Upper lobe of left lung (tissue), 6 donors: ENCODE measurements at regions not wholly inside any gene's neighbourhood (a gene's known extent, or its start where the extent isn't known, plus 50 kb on each side); places are given as distances from the start of the nearest gene placed in this dataset.
A peak's percentile ranks its signal among the peaks of the same experiment; 100 is the strongest.
"Not testable (repeated sequence)": the region's sequence is repeated elsewhere in the genome, so short reads cannot be mapped to it uniquely, and the experiment has no call there.

Experiments used
- ATAC-seq, 2 donors: fragments of 200-7000 bp; cut with Tn5 transposase; one replicate each; pipeline ENCODE4 v1.9.1; 2022; ENCODE audit warnings: mild to moderate bottlenecking in 2 of 2, moderate library complexity in 2 of 2; ENCODE audit not compliant: low FRiP score in 2 of 2
- DNase-seq, 2 donors: peaks; one replicate each; pipeline ENCODE4 v3.0.0-alpha.2; 2019 to 2020
- H3K27ac ChIP-seq, 4 donors: fragments of 200-600 bp; sonication (generic); one replicate each; pipeline ENCODE4 v1.5.1; 2016 to 2019
- H3K27me3 ChIP-seq, 4 donors: fragments of 200-600 bp; sonication (generic); one replicate each; pipeline ENCODE4 v1.5.1; 2017 to 2019
- H3K36me3 ChIP-seq, 4 donors: fragments of 200-600 bp; sonication (generic); one replicate each; pipeline ENCODE4 v1.5.1; 2016 to 2019
- H3K4me1 ChIP-seq, 4 donors: fragments of 200-600 bp; sonication (generic); one replicate each; pipeline ENCODE4 v1.5.1; 2018 to 2019
- H3K4me3 ChIP-seq, 4 donors: fragments of 200-600 bp; sonication (generic); one replicate each; pipeline ENCODE4 v1.5.1; 2017 to 2019; ENCODE audit warnings: mild to moderate bottlenecking in 2 of 4, moderate library complexity in 1 of 4
- H3K9me3 ChIP-seq, 4 donors: fragments of 200-600 bp; sonication (generic); one replicate each; pipeline ENCODE4 v1.5.1; 2018 to 2019
- WGBS, 2 donors: methylation state at CpG; one replicate each; pipeline ENCODE4 v1.1.5; 2017 to 2018; 5-methylcytosine and 5-hydroxymethylcytosine counted together
- donor health status: DM: no; HTN: no; CAD: no; lungs with moderate emphysema.
- donor health status: DM: no; HTN: yes; CAD: no; lungs with severe emphysema.

DNA sequence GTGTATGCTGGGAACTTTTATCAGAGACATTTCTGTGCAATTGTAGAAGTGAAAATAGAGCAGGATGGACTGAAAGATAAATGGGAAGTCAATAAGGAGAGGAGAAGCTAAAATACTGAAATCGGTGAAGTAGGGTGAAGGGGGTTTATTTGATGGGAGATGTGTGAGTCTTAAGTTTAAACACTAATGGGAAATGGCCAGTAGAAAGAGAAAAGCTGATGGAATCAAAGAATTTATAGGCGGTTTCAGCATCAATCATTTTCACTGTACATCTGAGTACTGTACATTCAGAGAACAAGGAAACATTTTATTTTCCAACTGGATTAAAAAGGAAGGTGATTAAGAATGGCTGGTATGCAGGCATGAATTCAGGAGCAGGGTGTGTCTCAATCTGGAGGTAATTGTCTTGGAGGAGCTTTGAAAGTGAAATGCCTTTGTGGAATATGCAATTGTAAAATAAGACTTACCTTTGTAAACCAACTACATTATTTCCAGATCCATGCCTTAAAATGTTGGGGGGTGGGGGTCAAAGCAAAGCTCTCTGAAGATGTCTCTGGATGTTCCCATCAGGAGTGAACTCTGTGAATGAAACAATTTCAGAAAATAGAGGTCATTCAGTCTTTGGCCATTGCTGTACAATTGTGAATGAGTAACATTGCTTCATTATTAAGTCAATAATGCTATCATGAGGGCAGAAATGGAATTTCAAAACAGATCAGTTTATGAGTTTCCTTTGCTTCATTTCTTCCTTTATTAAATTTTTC is 156.4 kb downstream of the SPATA31A6 start:
- H3K4me1 ChIP-seq, H3K4me3 ChIP-seq, H3K36me3 ChIP-seq, ATAC-seq, H3K9me3 ChIP-seq, H3K27me3 ChIP-seq, DNase-seq, H3K27ac ChIP-seq: not testable (repeated sequence)
- WGBS, 2 donors, result 84 to 87% methylated on average over 2 of the region's 2 CpGs

DNA sequence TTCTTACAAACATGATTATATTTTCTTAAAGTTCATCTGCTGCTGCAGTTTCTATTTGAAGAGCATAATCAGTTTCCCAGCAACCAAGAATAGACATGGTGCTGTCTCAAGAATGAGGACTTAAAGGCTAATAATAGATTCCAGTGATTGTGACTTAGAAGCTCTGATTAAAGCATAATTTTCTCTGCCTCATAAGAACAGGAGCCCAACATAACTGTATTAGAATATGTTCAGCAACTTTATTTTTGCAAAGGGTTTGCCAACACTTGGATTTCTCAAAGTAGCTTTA is 156.9 kb downstream of the SPATA31A6 start:
- H3K27me3 ChIP-seq, DNase-seq, ATAC-seq, H3K9me3 ChIP-seq, H3K36me3 ChIP-seq, H3K4me1 ChIP-seq, H3K4me3 ChIP-seq, H3K27ac ChIP-seq: not testable (repeated sequence)

DNA sequence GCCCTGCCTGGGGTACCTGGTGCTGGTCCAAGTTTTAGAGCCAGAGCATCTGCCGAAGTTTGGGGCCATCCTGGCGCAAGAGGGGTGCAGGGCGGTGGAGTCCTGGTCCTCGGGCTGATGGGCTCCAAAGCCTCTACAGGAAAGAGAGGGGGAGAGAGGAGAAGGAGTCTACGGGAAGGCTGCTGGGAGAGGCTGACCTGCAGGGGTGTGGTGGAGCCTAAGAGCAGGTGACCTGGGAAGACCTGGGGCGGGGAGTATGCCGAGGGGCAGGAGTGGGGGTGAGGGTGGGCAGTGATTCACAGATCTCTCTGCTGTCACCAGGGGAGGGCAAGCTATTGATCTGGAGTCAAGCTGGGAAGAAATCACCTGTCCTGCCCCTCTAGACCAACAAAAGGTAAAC is 158.4 kb downstream of the SPATA31A6 start:
- peak in 1 of 2 donors; percentile 17 for DNase-seq
- not testable (repeated sequence) for H3K27me3 ChIP-seq, H3K4me1 ChIP-seq, H3K36me3 ChIP-seq, H3K4me3 ChIP-seq, H3K9me3 ChIP-seq, H3K27ac ChIP-seq
- peak in 1 of 2 donors; percentile 35 for ATAC-seq
- 78 to 81% methylated on average over 7 of the region's 7 CpGs for WGBS, 2 donors

DNA sequence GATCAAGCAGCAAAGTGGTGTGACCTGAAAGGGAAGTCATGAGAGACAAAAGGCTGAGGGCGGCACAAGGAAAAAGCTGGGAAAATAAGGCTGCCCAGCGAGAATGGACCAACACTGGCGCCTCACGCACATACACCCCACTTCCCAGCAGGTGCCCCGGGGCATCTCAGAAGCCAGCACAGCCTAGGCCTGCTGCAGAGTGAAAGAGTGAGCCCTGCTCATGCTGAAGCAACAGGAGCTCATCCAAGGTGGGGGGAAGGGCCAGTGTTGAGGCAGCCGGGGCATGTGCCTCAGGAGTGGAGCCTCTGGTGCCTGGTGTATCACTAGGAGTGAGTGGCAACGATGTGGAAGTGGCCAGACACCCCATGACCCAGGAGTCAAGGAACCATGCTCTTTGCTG is 158.8 kb downstream of the SPATA31A6 start:
- DNase-seq (peak in 1 of 2 donors; percentile 20), ATAC-seq (peak; percentile 40 to 62)
- not testable (repeated sequence) for H3K36me3 ChIP-seq, H3K9me3 ChIP-seq, H3K4me1 ChIP-seq, H3K27ac ChIP-seq, H3K27me3 ChIP-seq, H3K4me3 ChIP-seq
- WGBS, 2 donors, result 78 to 83% methylated on average over 1 to 5 of the region's 7 CpGs

DNA sequence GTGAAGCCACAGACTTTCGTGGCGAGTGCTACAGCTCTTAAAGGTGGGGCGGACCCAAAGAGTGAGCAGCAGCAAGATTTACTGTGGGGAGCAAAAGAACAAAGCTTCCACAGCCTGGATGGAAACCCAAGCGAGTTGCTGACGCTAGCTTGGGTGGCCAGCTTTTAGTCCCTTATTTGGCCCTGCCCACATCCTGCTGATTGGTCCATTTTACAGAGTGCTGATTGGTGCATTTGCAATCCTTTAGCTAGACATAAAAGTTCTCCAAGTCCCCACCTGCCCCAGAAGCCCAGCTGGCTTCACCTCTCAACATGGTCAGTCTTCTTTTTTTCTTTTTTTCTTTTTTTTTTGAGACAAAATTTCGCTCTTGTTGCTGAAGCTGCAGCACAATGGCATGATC is 161.0 kb downstream of the SPATA31A6 start:
- H3K36me3 ChIP-seq, H3K27me3 ChIP-seq, H3K4me3 ChIP-seq, H3K9me3 ChIP-seq, H3K27ac ChIP-seq, DNase-seq, H3K4me1 ChIP-seq, ATAC-seq: not testable (repeated sequence)
- 94 to 96% methylated on average over 6 of the region's 6 CpGs for WGBS, 2 donors

DNA sequence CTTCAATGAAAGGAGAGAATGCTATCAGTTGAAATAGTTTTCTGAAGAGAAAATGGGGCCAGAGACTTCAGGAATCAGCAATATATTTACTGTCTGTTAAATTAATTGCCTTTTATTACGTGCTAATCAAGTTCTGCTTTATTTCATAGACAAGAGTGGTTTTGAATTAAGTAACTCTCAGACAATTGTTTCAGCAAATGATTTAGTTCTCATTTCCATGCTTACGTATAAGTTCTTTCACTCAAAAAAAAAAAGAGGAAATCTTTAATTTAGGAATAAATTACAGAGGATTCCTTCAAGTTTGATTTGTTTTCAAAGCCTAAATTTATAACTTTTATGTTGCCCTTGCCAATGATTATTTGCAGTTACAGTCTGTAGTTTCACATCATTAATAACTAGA is 163.5 kb downstream of the SPATA31A6 start:
- H3K27me3 ChIP-seq, DNase-seq, H3K4me1 ChIP-seq, H3K36me3 ChIP-seq, ATAC-seq, H3K4me3 ChIP-seq, H3K9me3 ChIP-seq, H3K27ac ChIP-seq: not testable (repeated sequence)
- no CpG with 5 or more reads among the region's 2 CpGs for WGBS, 2 donors

DNA sequence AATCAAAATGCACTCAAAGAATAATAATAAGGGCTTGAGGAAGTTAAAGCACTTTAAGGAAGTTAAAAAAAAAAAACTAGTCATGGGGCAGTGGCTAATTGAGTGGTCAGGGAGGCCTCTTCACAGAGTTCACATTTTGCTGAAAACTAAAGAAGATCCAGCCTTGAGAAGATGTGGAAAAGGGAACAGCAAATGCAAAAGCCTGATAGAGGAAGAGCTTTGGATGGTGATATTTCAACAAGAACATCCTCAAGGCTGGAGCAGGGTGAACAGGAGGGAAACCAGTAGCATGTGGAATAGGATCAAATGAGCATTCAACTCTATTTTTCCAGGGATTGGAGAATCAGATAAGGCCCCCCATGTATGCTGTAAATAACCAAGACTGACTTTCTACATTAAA is 165.7 kb downstream of the SPATA31A6 start:
- not testable (repeated sequence) for H3K27me3 ChIP-seq

DNA sequence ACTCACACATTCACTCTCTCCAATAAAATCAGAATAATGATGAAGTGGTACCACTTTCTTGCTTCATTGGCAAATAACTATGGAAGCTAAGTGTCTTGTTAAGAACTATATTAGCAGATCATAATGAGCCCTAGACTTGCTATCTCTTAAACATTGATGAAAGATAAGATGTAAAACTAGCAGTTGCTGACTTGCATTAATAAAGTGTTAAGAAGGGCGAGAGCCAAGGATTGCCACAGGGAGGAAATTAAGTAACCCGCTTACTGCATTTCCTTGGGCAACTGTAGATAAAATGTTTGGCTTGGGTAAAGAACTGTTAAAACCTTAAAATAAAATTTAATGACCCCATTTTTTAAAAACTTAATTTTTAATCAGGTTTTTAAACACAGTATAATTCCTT is 167.0 kb downstream of the SPATA31A6 start:
- ATAC-seq, result peak in 1 of 2 donors; percentile 55
- not testable (repeated sequence) for H3K9me3 ChIP-seq, H3K27me3 ChIP-seq, H3K4me3 ChIP-seq, H3K27ac ChIP-seq, DNase-seq, H3K36me3 ChIP-seq, H3K4me1 ChIP-seq
- no CpG with 5 or more reads among the region's 2 CpGs for WGBS, 2 donors

More for the DNA sequence above, 165.7 kb downstream of the SPATA31A6 start:
- not testable (repeated sequence) for H3K4me3 ChIP-seq, DNase-seq, H3K4me1 ChIP-seq, H3K36me3 ChIP-seq, H3K27ac ChIP-seq, H3K9me3 ChIP-seq
- ATAC-seq, result peak in 1 of 2 donors; percentile 57

DNA sequence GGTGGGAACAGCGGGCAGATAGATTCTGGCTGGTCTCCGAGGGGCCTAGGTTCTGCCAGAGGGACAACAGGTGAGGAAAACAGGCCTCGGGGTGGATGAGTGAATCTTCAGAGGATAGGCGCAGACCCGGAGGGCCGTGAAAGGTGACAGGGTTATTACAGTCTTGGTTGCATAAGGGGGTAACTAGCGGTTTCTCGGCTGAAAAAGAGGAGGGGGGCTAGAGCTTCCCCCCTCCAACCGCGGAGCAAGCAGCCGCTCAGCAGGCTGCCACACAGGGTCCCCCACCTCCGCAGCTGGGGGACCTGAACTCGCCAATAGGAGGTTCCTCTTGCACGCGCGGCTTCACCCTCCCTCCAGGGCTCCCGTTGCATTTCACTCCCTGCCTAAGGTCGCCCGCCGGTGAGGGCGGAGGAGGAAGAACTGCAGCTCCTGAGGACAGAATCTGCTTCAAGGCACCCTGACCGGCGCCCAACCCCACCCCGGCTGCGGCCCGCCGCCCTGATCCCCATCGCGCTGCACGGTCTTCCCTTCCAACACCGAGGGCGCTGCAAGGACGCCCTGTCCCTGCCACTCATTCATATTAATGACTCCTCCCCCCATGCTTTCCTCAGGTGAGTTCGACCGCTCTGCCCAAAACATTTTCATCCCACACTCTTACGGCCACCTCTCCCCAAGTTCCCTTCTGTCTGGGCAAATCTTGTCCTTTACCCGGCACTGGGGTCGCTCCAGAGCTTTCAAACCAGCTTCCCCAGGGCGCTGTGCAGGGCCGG is 174.3 kb downstream of the SPATA31A6 start:
- H3K4me3 ChIP-seq, ATAC-seq, H3K36me3 ChIP-seq, H3K27ac ChIP-seq, H3K4me1 ChIP-seq, H3K27me3 ChIP-seq, H3K9me3 ChIP-seq: not testable (repeated sequence)
- 29 to 30% methylated on average over 23 to 26 of the region's 40 CpGs for WGBS, 2 donors
- peak in 1 of 2 donors; percentile 53 for DNase-seq

DNA sequence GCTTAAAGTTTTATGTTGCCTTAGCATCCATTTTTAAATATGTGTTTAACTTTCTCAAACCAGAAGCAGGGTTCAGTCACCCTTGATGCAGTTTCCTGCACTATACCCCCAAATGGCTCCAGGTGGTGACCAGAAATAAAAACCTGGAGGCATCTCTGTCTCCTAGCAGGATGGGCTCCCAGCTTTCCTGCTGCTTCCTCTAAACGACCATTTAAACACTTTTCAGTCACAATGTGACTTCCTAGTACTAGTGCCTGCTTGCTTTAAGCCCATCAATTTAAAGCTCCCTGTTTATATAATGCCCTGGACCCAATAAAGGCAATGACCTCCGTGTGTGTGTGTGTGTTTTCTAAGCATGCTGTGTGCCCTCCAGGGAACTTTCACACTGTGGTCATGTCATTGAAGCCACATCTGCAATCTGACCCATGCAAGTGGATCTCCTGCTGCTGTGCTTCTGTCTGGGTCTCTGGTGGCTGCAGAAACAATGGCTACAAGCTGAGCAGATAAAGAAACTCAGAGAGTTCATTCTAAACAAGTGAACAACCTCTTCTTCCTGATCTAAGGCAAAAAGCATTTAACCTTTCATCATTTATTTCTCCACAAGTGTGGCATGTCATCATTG is 175.3 kb downstream of the SPATA31A6 start:
- peak in 1 of 2 donors; percentile 35 for ATAC-seq
- H3K4me1 ChIP-seq, H3K27ac ChIP-seq, H3K9me3 ChIP-seq, H3K36me3 ChIP-seq, H3K4me3 ChIP-seq, H3K27me3 ChIP-seq, DNase-seq: not testable (repeated sequence)
- 2 to 6% methylated on average over 2 of the region's 2 CpGs for WGBS, 2 donors

DNA sequence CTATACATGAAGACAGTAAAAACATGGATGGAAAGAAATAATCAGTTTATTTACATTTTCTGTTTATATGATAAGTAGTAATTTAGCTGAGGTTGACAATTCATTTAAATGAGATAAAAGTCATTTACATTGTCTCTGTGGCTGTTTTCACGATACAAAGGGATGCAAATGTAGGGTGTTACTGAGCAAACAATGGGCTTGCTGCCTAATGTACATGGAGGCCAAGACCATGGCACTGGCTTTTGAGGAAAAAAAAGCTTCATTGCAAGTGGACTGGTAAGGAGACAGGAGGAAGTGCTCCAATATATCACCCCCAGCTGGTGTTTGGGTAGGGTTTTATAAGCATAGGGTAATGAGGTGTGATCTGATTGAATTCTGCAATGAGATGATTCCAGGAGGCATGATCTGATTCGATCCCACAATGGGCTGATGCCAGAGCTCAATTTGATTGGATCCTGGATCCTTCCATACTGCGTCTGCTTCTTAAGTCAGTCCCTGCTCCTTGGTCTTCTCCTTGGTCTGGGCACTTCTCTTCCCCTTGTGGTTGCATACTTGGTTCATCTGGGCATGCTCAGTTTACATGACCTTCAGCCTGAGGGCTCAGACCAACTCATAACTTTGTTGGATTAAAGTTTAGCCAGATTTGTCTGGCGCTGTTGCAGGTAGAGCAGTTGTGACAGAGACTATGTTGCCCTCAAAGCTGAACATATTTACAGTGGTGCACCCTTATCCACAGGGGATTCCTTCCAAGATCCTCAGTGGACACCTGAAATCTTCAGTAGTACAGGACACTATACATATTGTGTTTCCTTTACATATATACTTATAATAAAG is 181.2 kb downstream of the SPATA31A6 start:
- H3K4me1 ChIP-seq, H3K27ac ChIP-seq, DNase-seq, H3K27me3 ChIP-seq, H3K9me3 ChIP-seq, H3K4me3 ChIP-seq, ATAC-seq, H3K36me3 ChIP-seq: not testable (repeated sequence)
- WGBS, 2 donors, result 65 to 75% methylated on average over 2 of the region's 4 CpGs

DNA sequence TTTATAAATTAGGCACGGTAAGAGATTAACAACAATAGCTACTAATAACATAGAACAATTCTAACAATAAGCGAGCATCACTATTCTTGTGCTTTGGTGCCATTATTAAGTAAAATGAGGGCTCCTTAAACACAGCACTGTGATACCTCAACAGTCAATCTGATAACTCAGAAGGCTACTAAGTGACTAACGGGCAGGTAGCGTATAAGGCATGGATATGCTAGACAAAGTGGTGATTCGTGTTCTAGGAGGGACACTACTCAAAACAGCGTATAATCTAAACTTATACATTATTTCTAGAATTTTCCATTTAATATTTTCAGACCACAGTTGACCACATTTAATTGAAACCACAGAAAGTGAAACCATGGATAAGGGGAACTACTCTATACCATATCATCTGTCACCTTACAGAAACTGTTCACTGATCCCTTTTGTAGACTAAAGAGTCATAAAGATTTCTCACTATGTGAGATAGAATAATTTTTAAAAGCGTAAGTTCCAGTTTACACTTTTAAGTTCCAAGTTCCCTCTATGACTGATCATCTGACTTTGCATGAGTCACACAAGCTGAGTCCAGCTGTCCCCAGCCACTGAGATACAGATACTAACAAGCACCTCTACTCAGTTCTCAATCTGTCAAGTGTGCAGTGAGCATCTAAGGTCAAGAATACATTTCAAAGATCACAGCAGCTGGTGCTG is 181.9 kb downstream of the SPATA31A6 start:
- not testable (repeated sequence) for H3K4me3 ChIP-seq, H3K4me1 ChIP-seq, H3K36me3 ChIP-seq, DNase-seq, H3K9me3 ChIP-seq, H3K27ac ChIP-seq, H3K27me3 ChIP-seq
- ATAC-seq, result peak; percentile 76 to 78
- WGBS, 2 donors, result 78 to 82% methylated on average over 7 of the region's 7 CpGs
